Lower lobe of right lung (tissue), 2 donors: ENCODE measurements at regions not wholly inside any gene's neighbourhood (a gene's known extent, or its start where the extent isn't known, plus 50 kb on each side); places are given as distances from the start of the nearest gene placed in this dataset.

Source experiments
- ATAC-seq, 2 donors: fragments of 200-7000 bp; cut with Tn5 transposase; one replicate each; pipeline ENCODE4 v1.9.1; 2020 to 2022; ENCODE audit warnings: mild to moderate bottlenecking in 2 of 2, moderate library complexity in 2 of 2
- DNase-seq: peaks from one replicate; pipeline ENCODE4 v3.0.0-alpha.2; 2020
- H3K27ac ChIP-seq: fragments of 200-600 bp; one replicate; pipeline ENCODE4 v1.8.0; 2022
- H3K27me3 ChIP-seq: fragments of 200-600 bp; one replicate; pipeline ENCODE4 v1.8.0; 2022; ENCODE audit warnings: low read depth
- H3K36me3 ChIP-seq: fragments of 200-600 bp; one replicate; pipeline ENCODE4 v1.8.0; 2022; ENCODE audit warnings: mild to moderate bottlenecking
- H3K4me1 ChIP-seq: fragments of 200-600 bp; one replicate; pipeline ENCODE4 v1.8.0; 2022
- H3K4me3 ChIP-seq: fragments of 200-600 bp; one replicate; pipeline ENCODE4 v1.8.0; 2022; ENCODE audit warnings: mild to moderate bottlenecking
- H3K9me3 ChIP-seq: fragments of 200-600 bp; one replicate; pipeline ENCODE4 v1.8.0; 2022
- CTCF ChIP-seq: fragments of 200-600 bp; IDR thresholded peaks from one replicate; pipeline ENCODE4 v1.8.0; 2022; ENCODE audit warnings: antibody characterized with exemption, mild to moderate bottlenecking
- intact Hi-C: fragments of 100-400 bp; cut with DNase I; formaldehyde crosslinking; loops from one replicate; pipeline ENCODE4 v1.11.0; 2022
- donor health status: DM: no; HTN: yes; CAD: no; lungs with severe emphysema.

DNA sequence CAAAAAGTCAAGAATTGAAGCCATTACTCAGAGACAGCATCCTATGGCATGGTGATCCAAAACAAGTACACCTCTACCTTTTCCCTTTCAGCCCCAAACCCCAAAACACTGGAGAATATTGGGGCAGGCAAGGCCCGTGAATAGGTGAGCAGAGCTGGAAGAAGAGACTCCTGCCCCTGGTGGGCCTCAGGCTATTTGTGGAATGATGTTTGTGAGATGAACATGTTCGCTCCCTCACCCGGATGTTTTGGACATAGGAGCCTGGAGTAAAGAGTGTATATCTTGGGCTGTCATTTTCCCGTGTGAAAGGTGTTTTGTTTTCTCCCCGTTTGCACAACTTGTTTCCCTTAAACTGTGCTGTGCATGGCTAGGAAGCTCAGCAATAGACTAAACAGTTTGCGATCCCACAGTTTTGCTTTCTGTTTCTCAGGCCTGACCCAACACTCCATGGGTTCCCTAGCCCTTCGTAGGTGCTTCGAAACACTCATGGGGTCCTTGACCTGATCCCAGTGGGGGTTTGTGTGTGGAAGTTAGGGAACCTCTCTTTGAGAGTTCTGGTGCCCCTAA, 136.5 kb upstream of the TNP1 start:
- intact Hi-C loops: no loop called here
- no peak for ATAC-seq
- no peak for TF ChIP-seq CTCF
- Histone ChIP-seq H3K4me1 (peaks cover 12% of the 10 kb centered on the region), H3K27me3 (no peaks in the 10 kb centered on the region), H3K27ac (no peak overlapping the region), H3K4me3 (no peak overlapping the region), H3K36me3 (no peaks in the 10 kb centered on the region), H3K9me3 (no peaks in the 10 kb centered on the region)
- DNase-seq: no peak

GRCh38 chr2:216994353-216994854, 134.5 kb upstream of the TNP1 start:
- H3K27me3 ChIP-seq: no peaks in the 10 kb centered on the region

DNA sequence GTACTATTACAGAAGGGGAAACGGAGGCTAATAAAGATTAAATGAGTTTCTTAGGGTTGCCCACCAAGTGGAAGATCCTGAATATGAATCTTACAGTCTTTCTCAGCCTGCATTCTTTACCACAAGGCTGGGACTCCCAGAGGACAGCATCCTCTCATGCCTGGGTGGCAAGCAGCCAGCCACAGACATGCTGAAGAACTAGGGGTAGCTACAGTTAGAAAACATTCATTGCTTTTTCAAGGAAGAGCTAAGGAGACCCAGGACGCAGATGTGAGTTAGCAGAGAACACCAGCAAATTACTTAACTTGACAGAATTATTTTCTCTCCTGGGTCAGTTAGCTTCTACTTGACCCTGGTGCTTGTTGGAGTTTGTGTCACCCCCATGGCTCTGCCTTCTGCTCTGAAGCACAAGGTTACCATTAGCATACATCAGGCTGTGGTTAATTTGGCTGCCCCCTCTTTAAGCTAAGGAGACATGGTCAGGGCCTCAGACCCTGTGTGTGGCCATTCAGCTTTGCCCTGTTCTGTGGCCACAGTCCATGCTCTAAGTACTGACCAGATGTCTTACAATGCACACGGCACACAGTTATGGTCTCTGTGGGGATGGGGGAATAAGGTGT, 132.3 kb upstream of the TNP1 start:
- H3K27me3 ChIP-seq: no peaks in the 10 kb centered on the region
- no peaks in the 10 kb centered on the region for H3K9me3 ChIP-seq
- no peaks in the 10 kb centered on the region for H3K36me3 ChIP-seq
- no peak overlapping the region for H3K4me3 ChIP-seq
- H3K27ac ChIP-seq: no peak overlapping the region
- intact Hi-C loops: no loop called here
- DNase-seq (no peak), ATAC-seq (no peak)
- TF ChIP-seq CTCF: no peak
- H3K4me1 ChIP-seq: peaks cover 13% of the 10 kb centered on the region

More at GRCh38 chr2:216994353-216994854, 134.5 kb upstream of the TNP1 start:
- Histone ChIP-seq H3K4me3 (no peak overlapping the region), H3K9me3 (no peaks in the 10 kb centered on the region), H3K36me3 (no peaks in the 10 kb centered on the region), H3K4me1 (peaks cover 13% of the 10 kb centered on the region), H3K27ac (no peak overlapping the region)
- intact Hi-C loops: no loop called here
- TF ChIP-seq CTCF: no peak
- DNase-seq: no peak
- no peak for ATAC-seq

- ATAC-seq (no peak), DNase-seq (no peak)
- Histone ChIP-seq H3K9me3 (no peaks in the 10 kb centered on the region), H3K4me3 (no peak overlapping the region), H3K27ac (no peak overlapping the region), H3K4me1 (peaks cover 13% of the 10 kb centered on the region), H3K36me3 (no peaks in the 10 kb centered on the region), H3K27me3 (no peaks in the 10 kb centered on the region)
- TF ChIP-seq CTCF: no peak
- intact Hi-C loops: no loop called here
Observed at GRCh38 chr2:216991563-216991962, 131.7 kb upstream of the TNP1 start.

GRCh38 chr2:216989340-216990129, 129.7 kb upstream of the TNP1 start:
- no peak for DNase-seq
- H3K9me3 ChIP-seq: no peaks in the 10 kb centered on the region
- peaks cover 13% of the 10 kb centered on the region for H3K4me1 ChIP-seq
- TF ChIP-seq CTCF: no peak
- H3K27ac ChIP-seq: no peak overlapping the region
- no peaks in the 10 kb centered on the region for H3K36me3 ChIP-seq
- H3K27me3 ChIP-seq: no peaks in the 10 kb centered on the region
- intact Hi-C loops: no loop called here
- no peak for ATAC-seq
- H3K4me3 ChIP-seq: no peak overlapping the region
